SU-DHL-6 (cell line): ENCODE measurements at regions not wholly inside any gene's neighbourhood (a gene's known extent, or its start where the extent isn't known, plus 50 kb on each side); places are given as distances from the start of the nearest gene placed in this dataset.

ENCODE experiments used
- H2AFZ ChIP-seq: fragments of 200-600 bp; sonication (generic); 2 replicates; pipeline ENCODE4 v1.6.1; 2014; ENCODE audit warnings: low read depth, mild to moderate bottlenecking, moderate library complexity, mixed read lengths, antibody characterized with exemption, low read length; ENCODE audit not compliant: severe bottlenecking
- H3F3A ChIP-seq: fragments of 200-600 bp; shearing (Covaris generic); 2 replicates; pipeline ENCODE4 v1.6.0; 2016; ENCODE audit warnings: antibody characterized with exemption, mild to moderate bottlenecking; ENCODE audit not compliant: insufficient read depth
- H3K27ac ChIP-seq: fragments of 200-600 bp; sonication (generic); 2 replicates; pipeline ENCODE4 v1.5.1; 2016; ENCODE audit warnings: low read depth, mild to moderate bottlenecking, low read length, moderate library complexity, mixed read lengths
- H3K27me3 ChIP-seq: fragments of 200-600 bp; sonication (generic), shearing (Covaris generic); 2 replicates; pipeline ENCODE4 v1.6.0; 2014; ENCODE audit warnings: mild to moderate bottlenecking, low read length
- H3K36me3 ChIP-seq: fragments of 200-600 bp; sonication (generic); 2 replicates; pipeline ENCODE4 v1.6.1; 2014; ENCODE audit warnings: mild to moderate bottlenecking, low read length, mixed read lengths
- H3K4me2 ChIP-seq: fragments of 300-600, 200-600 bp; shearing (Covaris generic), sonication (generic); 2 replicates; pipeline ENCODE4 v1.6.0; 2014; ENCODE audit warnings: low read length, low read depth, mild to moderate bottlenecking; ENCODE audit not compliant: poor library complexity, severe bottlenecking
- H3K4me3 ChIP-seq: fragments of 200-600 bp; sonication (generic); 2 replicates; pipeline ENCODE4 v1.5.1; 2014; ENCODE audit warnings: antibody characterized with exemption, low read length, mild to moderate bottlenecking, mixed read lengths; ENCODE audit not compliant: insufficient read depth, poor library complexity, severe bottlenecking
- H3K79me2 ChIP-seq: fragments of 200-600 bp; sonication (generic); 2 replicates; pipeline ENCODE4 v1.6.1; 2014; ENCODE audit warnings: mild to moderate bottlenecking, low read length, moderate library complexity; ENCODE audit not compliant: insufficient read depth
- H3K9ac ChIP-seq: fragments of 200-600 bp; sonication (generic); 2 replicates; pipeline ENCODE4 v1.7.0; 2014; ENCODE audit warnings: mild to moderate bottlenecking, low read length
- H3K9me2 ChIP-seq: fragments of 200-600 bp; sonication (generic); replicated peaks from 2 replicates; pipeline ENCODE4 v1.6.1; 2014; ENCODE audit warnings: low read length; ENCODE audit not compliant: insufficient read depth
- H3K9me3 ChIP-seq: fragments of 200-600 bp; sonication (generic); 2 replicates; pipeline ENCODE4 v1.6.1; 2014; ENCODE audit warnings: low read length, mixed read lengths; ENCODE audit not compliant: insufficient read depth
- H4K20me1 ChIP-seq: fragments of 200-600 bp; sonication (generic); 2 replicates; pipeline ENCODE4 v1.6.1; 2014; ENCODE audit warnings: low read depth, mild to moderate bottlenecking, antibody characterized with exemption, low read length, moderate library complexity, mixed read lengths
- EZH2phosphoT487 ChIP-seq: fragments of 200-600 bp; sonication (generic), shearing (Covaris generic); conservative IDR thresholded peaks from 2 replicates; pipeline ENCODE4 v1.6.1; 2018; ENCODE audit warnings: mild to moderate bottlenecking, antibody characterized with exemption, low read length, moderate library complexity, mixed read lengths
- TF ChIP-seq, protein P1 (sequence below): fragments of 200-600 bp; sonication (generic); IDR thresholded peaks from one replicate; pipeline ENCODE4 v1.5.1; 2017; ENCODE audit warnings: antibody characterized with exemption, mild to moderate bottlenecking, low read length, moderate library complexity; ENCODE audit not compliant: insufficient read depth, poor library complexity, severe bottlenecking

DNA sequence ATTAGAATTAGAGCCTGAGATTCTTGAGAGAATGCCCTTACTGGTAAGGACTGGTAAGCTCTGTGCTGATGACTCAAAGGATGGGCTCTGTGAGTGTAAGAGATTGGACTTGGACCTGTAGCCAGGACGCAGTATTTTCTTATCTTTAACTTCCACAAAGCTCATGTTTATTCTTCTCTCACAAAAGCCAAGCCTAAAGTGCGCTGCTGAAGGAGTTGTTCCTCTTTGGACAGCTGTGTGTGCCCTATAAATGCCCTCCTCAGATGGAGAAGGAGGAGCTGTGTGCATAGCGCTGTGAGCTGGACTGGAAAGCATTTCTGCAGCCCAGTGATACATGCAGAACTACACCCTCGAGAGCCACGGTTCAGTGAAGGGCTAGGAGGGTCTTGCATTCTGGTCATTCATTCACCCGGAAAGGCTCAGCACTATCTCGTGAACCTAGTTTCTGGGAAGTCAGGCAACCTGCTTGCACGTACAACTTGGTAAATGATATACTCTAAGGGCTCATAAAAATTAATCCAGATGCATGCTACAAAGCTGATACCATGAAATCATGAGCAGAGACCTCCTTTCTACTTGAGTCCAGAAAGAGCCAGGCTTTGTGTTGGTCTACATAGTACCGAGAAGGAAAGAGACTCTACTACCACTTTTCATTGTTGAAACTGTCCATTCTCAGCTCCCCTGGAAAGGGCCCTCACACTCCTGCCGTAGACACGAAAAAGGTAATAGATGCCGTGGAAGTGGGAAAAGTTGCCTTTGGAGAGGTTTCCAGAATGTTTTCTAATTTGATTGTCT lies 103.0 kb upstream of the TBL1XR1 start:
- peak overlapping the region; percentile 63 for H3K27ac ChIP-seq
- H3K4me3 ChIP-seq, result peak overlapping the region; percentile 2
- H4K20me1 ChIP-seq, result no peaks in the 10 kb centered on the region
- H3K4me2 ChIP-seq, result peak overlapping the region; percentile 49
- peak overlapping the region; percentile 49 for H2AFZ ChIP-seq
- TF ChIP-seq, protein P1, sequence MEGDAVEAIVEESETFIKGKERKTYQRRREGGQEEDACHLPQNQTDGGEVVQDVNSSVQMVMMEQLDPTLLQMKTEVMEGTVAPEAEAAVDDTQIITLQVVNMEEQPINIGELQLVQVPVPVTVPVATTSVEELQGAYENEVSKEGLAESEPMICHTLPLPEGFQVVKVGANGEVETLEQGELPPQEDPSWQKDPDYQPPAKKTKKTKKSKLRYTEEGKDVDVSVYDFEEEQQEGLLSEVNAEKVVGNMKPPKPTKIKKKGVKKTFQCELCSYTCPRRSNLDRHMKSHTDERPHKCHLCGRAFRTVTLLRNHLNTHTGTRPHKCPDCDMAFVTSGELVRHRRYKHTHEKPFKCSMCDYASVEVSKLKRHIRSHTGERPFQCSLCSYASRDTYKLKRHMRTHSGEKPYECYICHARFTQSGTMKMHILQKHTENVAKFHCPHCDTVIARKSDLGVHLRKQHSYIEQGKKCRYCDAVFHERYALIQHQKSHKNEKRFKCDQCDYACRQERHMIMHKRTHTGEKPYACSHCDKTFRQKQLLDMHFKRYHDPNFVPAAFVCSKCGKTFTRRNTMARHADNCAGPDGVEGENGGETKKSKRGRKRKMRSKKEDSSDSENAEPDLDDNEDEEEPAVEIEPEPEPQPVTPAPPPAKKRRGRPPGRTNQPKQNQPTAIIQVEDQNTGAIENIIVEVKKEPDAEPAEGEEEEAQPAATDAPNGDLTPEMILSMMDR, result no peak
- no peak for TF ChIP-seq EZH2phosphoT487
- no peaks in the 10 kb centered on the region for H3K9me2 ChIP-seq
- H3K27me3 ChIP-seq, result no peaks in the 10 kb centered on the region
- no peaks in the 10 kb centered on the region for H3K79me2 ChIP-seq
- peaks cover 34% of the 10 kb centered on the region for H3F3A ChIP-seq
- peak overlapping the region; percentile 32 for H3K9ac ChIP-seq
- H3K9me3 ChIP-seq, result no peaks in the 10 kb centered on the region
- no peaks in the 10 kb centered on the region for H3K36me3 ChIP-seq

GRCh38 chr3:177300842-177301241 lies 103.6 kb upstream of the TBL1XR1 start:
- Histone ChIP-seq H3K9me2 (no peaks in the 10 kb centered on the region), H3K27me3 (no peaks in the 10 kb centered on the region), H3K27ac (peak overlapping the region; percentile 63), H3K9ac (peak overlapping the region; percentile 32), H3F3A (peaks cover 34% of the 10 kb centered on the region), H2AFZ (peak overlapping the region; percentile 49), H3K4me3 (no peak overlapping the region), H3K4me2 (peak overlapping the region; percentile 49), H3K36me3 (no peaks in the 10 kb centered on the region), H3K9me3 (no peaks in the 10 kb centered on the region), H4K20me1 (no peaks in the 10 kb centered on the region), H3K79me2 (no peaks in the 10 kb centered on the region)
- TF ChIP-seq, protein P1, result no peak
- TF ChIP-seq EZH2phosphoT487, result no peak

- TF ChIP-seq, protein P1, result no peak
- no peak for TF ChIP-seq EZH2phosphoT487
- Histone ChIP-seq H3K9me2 (no peaks in the 10 kb centered on the region), H3K4me3 (peak overlapping the region; percentile 42), H2AFZ (peak overlapping the region; percentile 62), H3K79me2 (no peaks in the 10 kb centered on the region), H3K9ac (peak overlapping the region; percentile 60), H3K27ac (peak overlapping the region; percentile 90), H3F3A (peaks cover 61% of the 10 kb centered on the region), H3K36me3 (0 out of 2 replicates have a peak, but pooled peaks cover 5% of the 10 kb centered on the region), H3K9me3 (0 out of 2 replicates have a peak, but pooled peaks cover 6% of the 10 kb centered on the region), H4K20me1 (no peaks in the 10 kb centered on the region), H3K4me2 (peak overlapping the region; percentile 89), H3K27me3 (no peaks in the 10 kb centered on the region)
Observed at GRCh38 chr3:177306252-177306651, 109.0 kb upstream of the TBL1XR1 start.
